ENCODE measurements at regions not wholly inside any gene's neighbourhood (a gene's known extent, or its start where the extent isn't known, plus 50 kb on each side); places are given as distances from the start of the nearest gene placed in this dataset.

DNA sequence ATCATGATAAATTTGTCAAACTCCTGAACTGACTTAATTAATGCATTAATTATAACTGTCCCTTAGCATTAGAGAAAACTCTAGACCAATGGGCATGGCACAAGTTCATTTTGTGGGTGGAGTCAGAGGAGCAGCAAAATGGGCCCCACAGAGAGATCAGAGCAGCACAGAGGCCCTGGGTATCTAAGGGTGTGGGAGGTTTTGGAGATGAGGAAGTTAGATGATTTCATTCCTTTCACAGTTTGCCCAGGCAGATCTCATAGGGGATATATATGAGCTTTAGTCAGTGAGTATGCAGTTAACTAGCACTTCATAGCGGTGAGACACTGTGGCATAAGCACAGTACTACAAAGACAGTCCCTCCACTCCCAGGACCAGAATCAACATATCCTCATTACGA lies 117.3 kb downstream of the MAB21L3 start:
- DNase-seq (ENCODE audit: low read depth): no peak
- TF ChIP-seq, protein P1, sequence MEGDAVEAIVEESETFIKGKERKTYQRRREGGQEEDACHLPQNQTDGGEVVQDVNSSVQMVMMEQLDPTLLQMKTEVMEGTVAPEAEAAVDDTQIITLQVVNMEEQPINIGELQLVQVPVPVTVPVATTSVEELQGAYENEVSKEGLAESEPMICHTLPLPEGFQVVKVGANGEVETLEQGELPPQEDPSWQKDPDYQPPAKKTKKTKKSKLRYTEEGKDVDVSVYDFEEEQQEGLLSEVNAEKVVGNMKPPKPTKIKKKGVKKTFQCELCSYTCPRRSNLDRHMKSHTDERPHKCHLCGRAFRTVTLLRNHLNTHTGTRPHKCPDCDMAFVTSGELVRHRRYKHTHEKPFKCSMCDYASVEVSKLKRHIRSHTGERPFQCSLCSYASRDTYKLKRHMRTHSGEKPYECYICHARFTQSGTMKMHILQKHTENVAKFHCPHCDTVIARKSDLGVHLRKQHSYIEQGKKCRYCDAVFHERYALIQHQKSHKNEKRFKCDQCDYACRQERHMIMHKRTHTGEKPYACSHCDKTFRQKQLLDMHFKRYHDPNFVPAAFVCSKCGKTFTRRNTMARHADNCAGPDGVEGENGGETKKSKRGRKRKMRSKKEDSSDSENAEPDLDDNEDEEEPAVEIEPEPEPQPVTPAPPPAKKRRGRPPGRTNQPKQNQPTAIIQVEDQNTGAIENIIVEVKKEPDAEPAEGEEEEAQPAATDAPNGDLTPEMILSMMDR (IDR thresholded peaks at IDR 0.05; ENCODE audit: control insufficient read depth, insufficient read depth, low read depth, low read length, missing control alignments): no peak
- H3K4me3 ChIP-seq (ENCODE audit: control insufficient read depth, low read depth, low read length): no peak overlapping the region

DNA sequence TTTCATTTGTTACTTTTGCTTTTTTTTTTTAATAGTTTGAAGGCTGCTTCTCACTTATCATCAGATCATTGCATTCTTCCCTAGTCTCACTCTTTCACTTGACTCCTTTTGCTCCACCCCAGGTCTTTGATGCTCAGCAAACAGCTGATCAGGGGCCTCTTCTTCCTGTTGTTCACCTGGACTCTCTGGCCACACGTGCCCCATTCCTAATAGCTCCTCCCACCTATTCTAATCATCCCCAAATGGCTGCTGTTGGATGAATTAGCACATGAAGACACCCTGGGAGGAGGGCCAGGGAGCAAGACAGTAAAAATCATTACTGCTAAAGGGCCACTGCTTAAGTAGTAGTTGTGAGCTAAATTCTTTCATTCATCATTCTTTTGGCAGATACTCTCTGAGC lies 119.5 kb downstream of the MAB21L3 start:
- no peak overlapping the region for H3K4me3 ChIP-seq (ENCODE audit: control insufficient read depth, low read depth, low read length)
- no peak for DNase-seq (ENCODE audit: low read depth)
- TF ChIP-seq, protein P1 (IDR thresholded peaks at IDR 0.05; ENCODE audit: control insufficient read depth, insufficient read depth, low read depth, low read length, missing control alignments): no peak

DNA sequence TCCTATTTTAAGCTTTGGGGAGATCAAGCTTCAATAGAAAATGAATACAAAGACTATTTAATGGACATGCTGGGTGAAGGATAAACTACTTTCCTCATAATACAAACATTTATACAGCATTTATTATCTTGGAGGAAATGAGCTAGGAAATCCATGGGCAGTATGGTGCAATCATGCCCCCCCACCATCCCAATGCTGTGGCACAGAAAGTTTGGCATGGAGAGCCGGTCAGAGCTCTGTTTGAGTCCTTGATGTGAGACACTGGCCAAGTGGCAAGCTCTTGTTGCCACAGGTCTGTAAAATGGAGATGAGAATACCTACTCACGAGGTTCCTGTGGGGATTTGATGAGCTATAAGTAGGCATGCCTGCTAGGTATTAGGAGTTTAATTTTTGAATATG lies 120.6 kb downstream of the MAB21L3 start:
- DNase-seq (ENCODE audit: low read depth): no peak
- TF ChIP-seq, protein P1 (IDR thresholded peaks at IDR 0.05; ENCODE audit: control insufficient read depth, insufficient read depth, low read depth, low read length, missing control alignments): no peak
- no peak overlapping the region for H3K4me3 ChIP-seq (ENCODE audit: control insufficient read depth, low read depth, low read length)

DNA sequence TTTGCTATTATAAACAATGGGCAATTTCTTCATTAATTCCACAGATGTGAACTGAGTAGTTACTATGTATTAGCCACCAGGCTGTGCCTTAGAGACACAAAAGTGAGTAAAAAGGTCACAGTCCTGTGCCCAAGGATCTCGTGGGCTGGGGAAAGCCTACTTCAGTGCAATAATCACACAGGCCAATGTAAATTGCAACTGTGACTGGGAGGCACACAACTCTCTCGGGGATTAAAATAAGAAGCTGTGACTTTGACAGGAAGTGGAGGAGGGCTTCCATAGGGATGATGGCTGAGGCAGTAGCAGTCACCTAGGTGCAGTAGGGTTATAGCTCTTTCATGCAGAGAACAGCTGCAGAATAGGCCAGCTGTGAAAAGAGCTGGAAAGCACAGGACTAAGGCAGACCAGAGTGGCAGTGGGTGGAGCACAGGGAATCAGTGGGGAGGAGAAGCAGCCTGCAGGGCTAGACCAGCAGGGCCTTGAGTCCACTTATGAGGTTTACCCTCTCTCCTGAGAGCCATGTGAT lies 121.9 kb downstream of the MAB21L3 start:
- TF ChIP-seq, protein P1 (IDR thresholded peaks at IDR 0.05; ENCODE audit: control insufficient read depth, insufficient read depth, low read depth, low read length, missing control alignments): no peak
- no peak for DNase-seq (ENCODE audit: low read depth)
- H3K4me3 ChIP-seq (ENCODE audit: control insufficient read depth, low read depth, low read length): no peak overlapping the region

DNA sequence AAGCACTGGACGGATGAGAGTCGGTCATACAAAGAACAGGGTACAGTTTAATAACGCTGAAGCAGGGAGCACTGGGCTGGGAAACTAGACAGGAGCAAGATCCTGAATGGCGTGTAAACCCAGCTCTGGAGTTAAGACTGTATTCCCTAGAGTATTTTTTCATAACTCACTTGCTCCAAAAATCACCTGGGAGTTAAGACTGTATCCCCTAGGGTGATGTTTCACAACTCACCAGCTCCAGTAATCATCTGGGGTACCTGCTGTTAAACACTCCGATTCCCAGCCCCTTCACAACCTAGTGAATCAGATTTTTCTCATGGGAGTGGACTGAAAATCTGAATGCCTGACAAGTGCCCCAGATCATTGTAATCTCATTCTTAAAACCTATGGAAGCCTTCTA lies 123.2 kb downstream of the MAB21L3 start:
- no peak for DNase-seq (ENCODE audit: low read depth)
- TF ChIP-seq, protein P1 (IDR thresholded peaks at IDR 0.05; ENCODE audit: control insufficient read depth, insufficient read depth, low read depth, low read length, missing control alignments): no peak
- no peak overlapping the region for H3K4me3 ChIP-seq (ENCODE audit: control insufficient read depth, low read depth, low read length)

DNA sequence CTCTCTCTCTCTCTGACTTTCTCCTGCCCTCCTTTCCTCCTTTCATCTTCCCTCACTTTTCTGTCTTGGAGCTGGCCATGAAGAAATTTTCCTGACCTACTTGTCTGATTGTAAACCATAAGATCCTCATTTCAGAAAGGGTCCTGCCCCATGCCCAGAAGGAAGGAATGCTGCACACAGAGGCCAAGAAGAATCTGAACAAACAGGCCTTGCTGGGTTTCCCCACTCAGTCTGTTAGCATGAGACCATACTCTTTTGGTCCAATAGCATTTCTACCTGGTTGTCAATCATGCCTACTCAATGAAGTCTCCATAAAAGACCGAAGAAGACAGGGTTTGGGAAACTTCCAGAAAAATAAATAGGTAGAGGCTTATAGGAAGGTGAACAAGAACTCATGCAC lies 128.7 kb downstream of the MAB21L3 start:
- no peak for DNase-seq (ENCODE audit: low read depth)
- no peak overlapping the region for H3K4me3 ChIP-seq (ENCODE audit: control insufficient read depth, low read depth, low read length)
- TF ChIP-seq, protein P1 (IDR thresholded peaks at IDR 0.05; ENCODE audit: control insufficient read depth, insufficient read depth, low read depth, low read length, missing control alignments): no peak

DNA sequence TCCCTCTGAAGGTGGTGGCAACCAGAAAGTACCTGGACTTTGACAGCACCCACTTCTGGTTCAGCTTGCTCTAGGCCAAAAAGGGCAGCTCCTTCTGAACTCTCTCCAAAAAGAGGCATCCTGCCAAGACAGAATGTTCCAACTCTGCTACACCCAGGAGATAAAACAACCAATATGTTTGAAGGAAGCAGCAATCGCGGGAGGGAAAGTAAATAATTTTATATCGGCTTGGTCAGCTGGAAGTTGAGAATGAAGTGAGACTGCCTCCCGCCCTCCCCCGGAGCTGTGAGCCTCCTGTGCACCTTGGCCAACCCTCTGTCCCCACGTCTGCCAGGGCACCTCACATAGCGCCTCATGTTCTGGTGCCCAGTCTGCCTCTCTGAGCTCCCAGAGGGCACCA lies 130.3 kb upstream of the ATP1A1 start:
- H3K4me3 ChIP-seq (ENCODE audit: control insufficient read depth, low read depth, low read length): no peak overlapping the region
- DNase-seq (ENCODE audit: low read depth): no peak
- TF ChIP-seq, protein P1 (IDR thresholded peaks at IDR 0.05; ENCODE audit: control insufficient read depth, insufficient read depth, low read depth, low read length, missing control alignments): no peak
